ENCODE measurements at regions not wholly inside any gene's neighbourhood (a gene's known extent, or its start where the extent isn't known, plus 50 kb on each side); places are given as distances from the start of the nearest gene placed in this dataset.

DNA sequence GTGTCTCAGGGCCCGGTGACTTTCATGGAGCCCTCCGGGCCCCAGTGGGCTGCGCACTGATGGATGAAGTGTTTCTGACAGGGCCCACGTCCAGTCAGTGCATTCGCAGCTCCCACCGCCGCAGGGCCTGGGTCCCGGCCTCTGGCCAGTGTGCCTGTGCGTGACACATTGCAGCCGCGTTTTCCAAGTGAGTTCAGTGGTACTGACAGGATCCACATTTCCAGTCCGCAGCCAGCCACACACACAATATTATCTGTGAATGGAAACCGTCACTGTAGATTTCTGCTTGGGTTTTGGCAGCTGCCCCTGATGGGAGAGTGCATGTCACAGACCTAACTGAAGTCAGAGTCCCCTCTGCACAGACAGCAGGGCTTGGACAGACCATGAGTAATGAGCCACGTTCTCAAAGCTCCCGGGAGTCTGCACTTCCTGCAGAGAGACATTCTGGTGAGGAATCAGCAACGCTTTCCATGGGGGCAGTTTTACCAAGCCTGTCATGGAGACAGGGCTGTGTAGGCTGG is 171.4 kb downstream of the MYLK4 start:
- TF ChIP-seq CTCF (IDR thresholded peaks at IDR 0.05; ENCODE audit: low read depth, low read length, poor library complexity, severe bottlenecking), result no peak
- TF ChIP-seq EZH2phosphoT487 (IDR thresholded peaks at IDR 0.05; ENCODE audit: borderline replicate concordance, low read length), result no peak

Measured in DOHH2 (cell line).